NB4 (cell line): ENCODE measurements at regions not wholly inside any gene's neighbourhood (a gene's known extent, or its start where the extent isn't known, plus 50 kb on each side); places are given as distances from the start of the nearest gene placed in this dataset.

Experiments used
- DNase-seq: peaks from one replicate; pipeline ENCODE4 v3.0.0; 2010; ENCODE audit warnings: low read depth
- H3K4me3 ChIP-seq: one replicate; pipeline ENCODE4 v1.5.1; 2011; ENCODE audit warnings: mild to moderate bottlenecking, low read depth, low read length, moderate library complexity
- MYC ChIP-seq: IDR thresholded peaks from 2 replicates; pipeline ENCODE4 v1.6.1; 2011; ENCODE audit warnings: low read depth, low read length
- POLR2A ChIP-seq: IDR thresholded peaks from 2 replicates; pipeline ENCODE4 v1.6.1; 2011; ENCODE audit warnings: mild to moderate bottlenecking; ENCODE audit not compliant: insufficient read length; ENCODE audit errors: extremely low read depth
- TF ChIP-seq, protein P1 (sequence below): IDR thresholded peaks from 2 replicates; pipeline ENCODE4 v1.6.1; 2011; ENCODE audit warnings: low read depth, low read length
- TF ChIP-seq, protein P2 (sequence below): IDR thresholded peaks from one replicate; pipeline ENCODE4 v1.5.1; 2012; ENCODE audit warnings: low read depth, low read length

DNA sequence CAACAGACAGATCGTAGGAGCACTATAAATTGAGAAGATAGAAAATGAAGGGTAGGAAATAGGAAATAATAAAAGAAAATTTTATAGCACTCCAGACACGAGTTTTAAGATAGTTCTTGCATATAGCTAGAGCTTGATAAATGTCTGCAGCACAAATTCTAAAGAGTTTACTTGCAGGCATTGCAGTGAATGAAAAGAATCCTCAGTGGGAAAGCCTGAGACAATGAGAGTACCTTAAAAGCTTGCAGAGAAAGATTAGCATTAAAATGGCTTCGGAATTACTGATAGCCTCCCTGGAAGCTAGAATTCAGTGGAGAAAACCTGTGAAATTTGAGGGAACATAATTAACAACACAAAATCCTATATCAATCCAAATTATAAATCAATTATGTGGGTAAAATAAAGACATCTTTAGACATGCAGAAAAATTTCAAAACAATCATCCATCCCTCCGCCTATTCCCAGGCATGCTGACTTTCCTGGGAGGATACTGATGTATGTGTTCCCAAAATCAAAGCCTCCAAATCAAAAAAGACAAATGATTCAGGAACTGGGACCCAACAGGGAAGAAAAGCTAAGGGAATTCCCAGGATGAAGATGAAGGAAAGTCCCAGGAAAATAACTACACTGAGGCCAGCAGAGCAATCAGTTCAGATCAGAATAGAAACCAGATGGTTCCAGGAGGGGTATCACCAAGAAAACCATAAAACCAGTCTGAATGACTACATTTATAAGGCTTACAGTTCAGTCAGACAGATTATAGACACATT is 305.9 kb upstream of the USP25 start:
- H3K4me3 ChIP-seq, result no peak overlapping the region
- DNase-seq, result no peak
- TF ChIP-seq POLR2A (no peak), MYC (no peak)
- TF ChIP-seq, protein P1, sequence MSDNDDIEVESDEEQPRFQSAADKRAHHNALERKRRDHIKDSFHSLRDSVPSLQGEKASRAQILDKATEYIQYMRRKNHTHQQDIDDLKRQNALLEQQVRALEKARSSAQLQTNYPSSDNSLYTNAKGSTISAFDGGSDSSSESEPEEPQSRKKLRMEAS, result no peak
- TF ChIP-seq, protein P2, sequence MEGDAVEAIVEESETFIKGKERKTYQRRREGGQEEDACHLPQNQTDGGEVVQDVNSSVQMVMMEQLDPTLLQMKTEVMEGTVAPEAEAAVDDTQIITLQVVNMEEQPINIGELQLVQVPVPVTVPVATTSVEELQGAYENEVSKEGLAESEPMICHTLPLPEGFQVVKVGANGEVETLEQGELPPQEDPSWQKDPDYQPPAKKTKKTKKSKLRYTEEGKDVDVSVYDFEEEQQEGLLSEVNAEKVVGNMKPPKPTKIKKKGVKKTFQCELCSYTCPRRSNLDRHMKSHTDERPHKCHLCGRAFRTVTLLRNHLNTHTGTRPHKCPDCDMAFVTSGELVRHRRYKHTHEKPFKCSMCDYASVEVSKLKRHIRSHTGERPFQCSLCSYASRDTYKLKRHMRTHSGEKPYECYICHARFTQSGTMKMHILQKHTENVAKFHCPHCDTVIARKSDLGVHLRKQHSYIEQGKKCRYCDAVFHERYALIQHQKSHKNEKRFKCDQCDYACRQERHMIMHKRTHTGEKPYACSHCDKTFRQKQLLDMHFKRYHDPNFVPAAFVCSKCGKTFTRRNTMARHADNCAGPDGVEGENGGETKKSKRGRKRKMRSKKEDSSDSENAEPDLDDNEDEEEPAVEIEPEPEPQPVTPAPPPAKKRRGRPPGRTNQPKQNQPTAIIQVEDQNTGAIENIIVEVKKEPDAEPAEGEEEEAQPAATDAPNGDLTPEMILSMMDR, result no peak

DNA sequence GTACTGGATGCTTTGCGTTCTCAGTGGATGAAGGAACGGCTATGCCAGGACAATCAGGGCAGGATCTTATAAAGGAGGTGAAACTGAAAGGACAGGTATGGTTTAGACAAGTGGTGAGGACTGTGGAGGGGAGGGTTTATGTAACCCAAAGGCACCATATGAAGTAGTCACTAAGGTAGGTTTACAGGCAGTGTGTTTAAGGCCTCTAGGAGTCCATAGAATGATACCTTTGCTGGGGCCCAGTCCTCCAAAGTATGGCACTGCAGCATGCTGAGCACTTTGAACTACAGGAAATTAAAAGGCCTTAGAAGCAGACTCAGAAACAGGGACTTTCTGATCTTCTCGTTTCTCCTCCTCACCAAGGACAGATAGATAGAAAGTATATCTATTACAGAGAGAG is 304.7 kb upstream of the USP25 start:
- DNase-seq, result no peak
- TF ChIP-seq, protein P2, result no peak
- TF ChIP-seq MYC, result no peak
- no peak for TF ChIP-seq POLR2A
- TF ChIP-seq, protein P1, result no peak
- H3K4me3 ChIP-seq, result no peak overlapping the region

DNA sequence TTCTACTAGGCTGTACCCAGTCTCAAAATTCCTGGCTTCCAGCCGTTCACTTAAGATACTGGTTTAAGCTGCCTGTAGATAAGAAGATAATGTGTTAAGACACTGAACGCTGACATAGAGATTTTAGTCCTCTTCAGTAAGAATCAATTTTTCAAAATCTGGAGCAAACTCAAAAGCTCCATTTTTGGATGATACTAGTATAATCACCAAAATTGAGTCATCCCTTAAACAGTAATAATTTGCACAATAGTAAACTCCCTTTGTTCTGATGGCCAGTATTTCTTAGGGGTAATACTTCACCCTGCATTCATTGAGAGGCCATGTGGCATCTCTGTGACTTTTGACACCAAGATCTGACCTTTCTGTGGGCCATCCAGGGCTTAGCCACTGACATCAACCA is 299.8 kb upstream of the USP25 start:
- DNase-seq, result no peak
- H3K4me3 ChIP-seq, result no peak overlapping the region
- no peak for TF ChIP-seq MYC
- TF ChIP-seq, protein P1, result no peak
- TF ChIP-seq, protein P2, result no peak
- no peak for TF ChIP-seq POLR2A

DNA sequence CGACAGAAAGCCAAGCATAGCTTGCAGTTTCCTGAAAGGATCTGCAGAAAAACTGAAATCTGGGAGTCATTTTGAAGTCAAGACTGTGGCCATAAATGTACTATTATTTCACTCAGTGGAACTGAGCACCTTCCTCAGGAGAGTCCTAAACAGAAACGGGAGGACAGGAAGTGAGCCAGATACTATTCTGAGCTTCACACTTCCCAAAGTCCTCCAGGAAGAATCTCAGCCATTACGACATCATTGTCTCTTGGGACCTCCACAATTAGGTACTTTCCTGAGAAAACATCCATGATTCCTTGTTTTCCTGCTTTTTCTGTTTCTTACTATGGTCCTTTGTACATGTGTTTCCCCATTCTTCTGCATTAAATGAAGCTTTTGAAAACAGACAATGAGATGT is 299.2 kb upstream of the USP25 start:
- H3K4me3 ChIP-seq, result no peak overlapping the region
- TF ChIP-seq POLR2A, result no peak
- TF ChIP-seq, protein P1, result no peak
- TF ChIP-seq, protein P2, result no peak
- no peak for TF ChIP-seq MYC
- DNase-seq, result no peak

DNA sequence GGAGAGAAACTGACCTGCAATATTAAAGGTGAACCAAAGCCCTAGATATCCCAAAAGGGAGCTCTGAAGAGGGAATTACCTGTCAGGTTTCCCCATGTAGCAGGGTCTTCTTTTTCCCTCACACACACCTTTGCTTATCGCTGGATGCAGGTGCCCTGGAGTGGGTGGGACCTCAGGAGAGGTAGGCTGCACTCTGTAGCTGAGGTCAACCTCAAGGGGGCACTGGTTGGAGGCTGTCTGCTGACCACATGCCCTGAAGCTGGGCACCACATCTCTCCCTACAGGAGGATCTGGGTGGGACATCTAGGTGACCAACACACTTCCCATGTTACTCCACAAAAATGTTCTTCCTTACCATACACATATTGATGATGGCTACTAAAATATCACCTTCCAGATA is 298.7 kb upstream of the USP25 start:
- no peak overlapping the region for H3K4me3 ChIP-seq
- DNase-seq, result no peak
- TF ChIP-seq POLR2A, result no peak
- TF ChIP-seq, protein P1, result no peak
- TF ChIP-seq, protein P2, result no peak
- TF ChIP-seq MYC, result no peak
